Suprapubic skin (tissue), 3 donors: ENCODE measurements at regions not wholly inside any gene's neighbourhood (a gene's known extent, or its start where the extent isn't known, plus 50 kb on each side); places are given as distances from the start of the nearest gene placed in this dataset.
"Not testable (repeated sequence)": the region's sequence is repeated elsewhere in the genome, so short reads cannot be mapped to it uniquely, and the experiment has no call there.

Experiments used
- CTCF ChIP-seq, 2 donors: fragments of 200-600 bp in 1 of 2; fragments of 450-650 bp in 1 of 2; sonication (generic) in 1 of 2; IDR thresholded peaks; one replicate each; pipeline ENCODE4 v1.5.1; 2016 to 2019; ENCODE audit warnings: antibody characterized with exemption in 2 of 2, mild to moderate bottlenecking in 1 of 2, moderate library complexity in 1 of 2
- EP300 ChIP-seq: sonication (generic); formaldehyde crosslinking; IDR thresholded peaks from one replicate; pipeline ENCODE4 v1.6.1; 2017; ENCODE audit warnings: antibody characterized with exemption
- POLR2A ChIP-seq, 2 donors: fragments of 450-650 bp; IDR thresholded peaks; one replicate each; pipeline ENCODE4 v1.6.1; 2017; ENCODE audit warnings: antibody characterized with exemption in 2 of 2, mild to moderate bottlenecking in 2 of 2, moderate library complexity in 2 of 2

DNA sequence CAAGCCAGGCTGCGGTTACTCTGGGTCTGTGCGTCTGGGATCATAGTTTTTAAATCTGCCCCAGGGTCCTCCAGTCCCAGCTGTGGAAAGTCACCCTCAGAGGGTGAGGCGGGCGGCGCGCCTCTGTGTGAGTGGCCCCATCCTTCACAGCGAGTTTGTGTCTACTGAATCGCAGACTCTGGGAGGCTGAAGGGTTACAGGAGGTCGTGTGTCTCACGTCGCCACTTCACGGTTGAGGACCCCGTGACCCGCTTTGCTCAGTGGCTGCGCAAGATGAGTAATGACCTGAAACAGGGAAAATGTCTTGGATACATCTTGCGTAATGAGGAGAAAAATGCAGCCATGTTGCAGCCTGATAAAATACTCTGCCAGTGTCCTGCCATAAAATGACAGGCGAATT is 72.3 kb upstream of the SAMD11 start:
- TF ChIP-seq CTCF (IDR thresholded peaks at IDR 0.05); POLR2A (IDR thresholded peaks at IDR 0.05); EP300: not testable (repeated sequence)
